Spleen (tissue), 7 donors: ENCODE measurements at regions not wholly inside any gene's neighbourhood (a gene's known extent, or its start where the extent isn't known, plus 50 kb on each side); places are given as distances from the start of the nearest gene placed in this dataset.

Source experiments
- POLR2A ChIP-seq, 3 donors: fragments of 450-650 bp; IDR thresholded peaks; one replicate each; pipeline ENCODE4 v1.5.1; 2017; ENCODE audit warnings: antibody characterized with exemption in 3 of 3, mild to moderate bottlenecking in 1 of 3
- POLR2AphosphoS5 ChIP-seq, 3 donors: sonication (generic); formaldehyde crosslinking; IDR thresholded peaks; one replicate each; pipeline ENCODE4 v1.5.1; 2017; ENCODE audit warnings: antibody characterized with exemption in 3 of 3
- TF ChIP-seq, protein P1 (sequence below), 11 experiments: fragments of 200-600 bp in 7 of 11; fragments of 450-650 bp in 4 of 11; sonication (generic) in 4 of 11; IDR thresholded peaks in 8 of 11; conservative IDR thresholded peaks in 3 of 11; 1 replicate in 7 of 11; 2 replicates in 4 of 11; pipeline versions ENCODE4 v1.4.0 to v1.8.0; 2016 to 2021; ENCODE audit warnings: antibody characterized with exemption in 11 of 11, inconsistent platforms in 4 of 11, mild to moderate bottlenecking in 1 of 11
- donor health status: DM: no; HTN: no; CAD: no; lungs with moderate emphysema.
- donor health status: DM: no; HTN: no; CAD: no.
- donor health status: DM: no; HTN: no; CAD: no.

DNA sequence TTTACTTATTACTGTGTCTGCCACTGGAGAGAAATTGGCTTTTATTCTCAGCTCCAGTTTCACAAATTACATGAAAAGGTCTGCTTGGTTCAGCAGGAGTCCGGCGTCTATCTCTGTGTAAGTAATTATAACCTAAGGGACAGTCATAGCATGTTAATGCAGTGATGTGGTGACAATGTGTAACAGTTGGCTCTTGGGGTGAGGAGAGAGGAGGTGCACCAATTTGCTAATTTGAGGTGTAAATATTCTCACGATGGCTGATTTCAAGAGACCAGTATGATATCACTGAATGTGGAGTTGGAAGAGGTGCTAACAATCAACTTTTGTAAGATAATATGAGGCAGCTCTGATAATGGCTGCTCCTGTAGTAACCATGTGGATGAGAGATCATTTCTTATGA is 86.1 kb downstream of the CTH start:
- TF ChIP-seq POLR2A (IDR thresholded peaks at IDR 0.05) (no peak), POLR2AphosphoS5 (IDR thresholded peaks at IDR 0.05) (no peak)
- TF ChIP-seq, protein P1, sequence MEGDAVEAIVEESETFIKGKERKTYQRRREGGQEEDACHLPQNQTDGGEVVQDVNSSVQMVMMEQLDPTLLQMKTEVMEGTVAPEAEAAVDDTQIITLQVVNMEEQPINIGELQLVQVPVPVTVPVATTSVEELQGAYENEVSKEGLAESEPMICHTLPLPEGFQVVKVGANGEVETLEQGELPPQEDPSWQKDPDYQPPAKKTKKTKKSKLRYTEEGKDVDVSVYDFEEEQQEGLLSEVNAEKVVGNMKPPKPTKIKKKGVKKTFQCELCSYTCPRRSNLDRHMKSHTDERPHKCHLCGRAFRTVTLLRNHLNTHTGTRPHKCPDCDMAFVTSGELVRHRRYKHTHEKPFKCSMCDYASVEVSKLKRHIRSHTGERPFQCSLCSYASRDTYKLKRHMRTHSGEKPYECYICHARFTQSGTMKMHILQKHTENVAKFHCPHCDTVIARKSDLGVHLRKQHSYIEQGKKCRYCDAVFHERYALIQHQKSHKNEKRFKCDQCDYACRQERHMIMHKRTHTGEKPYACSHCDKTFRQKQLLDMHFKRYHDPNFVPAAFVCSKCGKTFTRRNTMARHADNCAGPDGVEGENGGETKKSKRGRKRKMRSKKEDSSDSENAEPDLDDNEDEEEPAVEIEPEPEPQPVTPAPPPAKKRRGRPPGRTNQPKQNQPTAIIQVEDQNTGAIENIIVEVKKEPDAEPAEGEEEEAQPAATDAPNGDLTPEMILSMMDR (IDR thresholded peaks at IDR 0.05 in 8 of 11, conservative IDR thresholded peaks at IDR 0.05 in 3 of 11), result no peak
